A172 (cell line): ENCODE measurements at regions not wholly inside any gene's neighbourhood (a gene's known extent, or its start where the extent isn't known, plus 50 kb on each side); places are given as distances from the start of the nearest gene placed in this dataset.
"Not testable (repeated sequence)": the region's sequence is repeated elsewhere in the genome, so short reads cannot be mapped to it uniquely, and the experiment has no call there.

ENCODE experiments used
- DNase-seq: peaks from one replicate; pipeline ENCODE4 v3.0.0-alpha.2; 2015; ENCODE audit warnings: low spot score

DNA sequence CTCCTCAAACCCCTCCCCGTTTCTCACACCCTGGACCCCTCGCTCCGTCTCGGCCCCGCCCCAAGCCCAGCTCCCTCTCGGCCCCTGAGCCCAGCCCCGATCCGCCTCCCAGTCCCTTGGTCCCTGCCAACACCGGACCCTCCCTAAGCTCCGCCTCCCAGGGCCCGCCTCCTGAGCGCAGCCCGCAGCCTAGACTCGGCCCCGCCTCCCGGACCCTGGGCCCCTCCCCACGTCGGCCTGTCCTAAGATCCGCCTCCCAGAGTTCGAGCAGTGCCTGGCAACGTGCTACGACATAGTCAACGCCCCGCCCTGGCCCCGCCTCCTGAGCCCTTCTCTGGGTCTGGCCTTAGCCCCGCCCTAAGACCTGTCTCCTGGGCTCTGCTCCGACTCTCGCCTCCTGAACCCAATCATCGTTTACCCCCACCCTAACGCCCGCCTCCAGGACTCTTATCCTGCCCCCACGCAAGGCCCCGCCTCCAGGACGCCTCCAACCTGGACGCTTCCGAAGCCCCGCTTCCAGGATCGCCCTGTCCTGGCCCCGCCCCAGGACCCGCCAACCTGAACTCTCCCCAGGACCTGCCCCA is 53.1 kb upstream of the ROPN1B start:
- DNase-seq: peak; percentile 99

DNA sequence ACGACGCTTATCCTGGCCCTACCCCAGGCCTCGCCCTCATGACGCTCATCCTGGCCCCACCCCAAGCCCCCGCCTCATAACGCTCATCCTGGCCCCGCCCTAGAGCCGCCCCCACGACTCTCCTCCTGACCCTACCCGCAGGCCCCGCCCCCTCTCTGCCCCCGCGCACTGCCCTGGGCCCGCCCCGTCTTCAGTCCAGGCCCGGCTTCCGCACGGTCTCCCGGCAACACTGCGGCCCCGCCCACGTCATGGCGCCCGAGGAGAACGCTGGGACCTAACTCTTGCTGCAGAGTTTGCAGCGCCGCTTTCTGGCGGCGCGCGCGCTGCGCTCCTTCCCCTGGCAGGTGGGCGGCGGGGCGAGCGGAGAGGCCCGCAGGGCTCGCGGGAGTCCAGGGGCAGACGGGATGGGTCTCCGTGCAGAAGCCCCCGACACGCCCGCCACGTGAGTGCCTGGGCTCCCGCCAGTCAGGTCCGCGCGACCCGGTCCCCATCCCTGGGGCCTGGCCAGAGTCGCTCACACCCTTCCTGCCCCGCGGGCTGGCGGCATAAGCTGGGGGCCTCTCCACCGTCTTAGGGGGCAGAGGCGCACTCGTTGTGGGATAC is 52.5 kb upstream of the ROPN1B start:
- DNase-seq: peak; percentile 93

DNA sequence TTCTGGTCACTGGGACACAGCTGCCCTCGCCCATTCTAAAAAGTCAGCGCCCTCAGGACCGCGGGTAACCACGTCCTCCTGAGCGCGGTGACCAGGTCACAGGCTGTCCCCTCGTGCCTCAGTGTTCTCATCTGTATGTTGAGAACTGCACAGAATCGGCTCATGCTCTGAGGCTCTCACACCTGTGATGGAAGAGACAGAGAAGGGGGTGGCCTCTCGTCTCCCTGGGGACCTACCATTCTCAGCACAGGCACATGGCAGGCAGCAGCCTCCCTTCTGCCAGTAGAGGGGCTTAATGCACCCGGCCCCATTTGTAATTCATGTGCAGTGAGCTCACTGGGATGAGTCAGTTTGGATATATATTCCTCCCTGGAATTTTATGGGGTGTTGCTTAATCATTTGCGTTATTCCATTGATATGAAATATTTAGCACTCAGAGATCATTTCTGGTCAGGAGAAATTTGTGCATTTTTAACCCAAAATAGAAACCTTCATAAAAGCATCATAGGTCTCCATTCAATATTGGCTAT is 51.9 kb upstream of the ROPN1B start:
- peak; percentile 62 for DNase-seq

DNA sequence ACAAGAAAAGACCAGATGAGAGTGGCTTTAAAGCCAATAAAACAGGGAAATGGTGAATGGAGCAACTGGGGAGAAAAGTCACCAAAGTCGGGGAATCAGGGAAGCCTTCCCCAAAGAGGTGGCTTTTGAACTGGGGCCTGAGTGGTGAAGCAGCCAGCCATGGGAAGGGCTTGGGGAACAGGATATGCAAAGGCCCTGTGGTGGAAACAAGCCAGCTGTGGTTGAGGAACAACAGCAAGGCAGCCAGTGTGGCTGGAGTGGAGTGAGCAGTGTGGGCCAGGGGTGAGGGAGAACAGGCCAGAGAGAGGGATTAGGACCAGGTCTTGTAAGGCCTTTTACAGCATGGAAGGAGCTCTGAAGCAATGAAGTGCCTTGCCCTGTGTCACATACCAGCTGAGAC is 51.0 kb upstream of the ROPN1B start:
- not testable (repeated sequence) for DNase-seq

DNA sequence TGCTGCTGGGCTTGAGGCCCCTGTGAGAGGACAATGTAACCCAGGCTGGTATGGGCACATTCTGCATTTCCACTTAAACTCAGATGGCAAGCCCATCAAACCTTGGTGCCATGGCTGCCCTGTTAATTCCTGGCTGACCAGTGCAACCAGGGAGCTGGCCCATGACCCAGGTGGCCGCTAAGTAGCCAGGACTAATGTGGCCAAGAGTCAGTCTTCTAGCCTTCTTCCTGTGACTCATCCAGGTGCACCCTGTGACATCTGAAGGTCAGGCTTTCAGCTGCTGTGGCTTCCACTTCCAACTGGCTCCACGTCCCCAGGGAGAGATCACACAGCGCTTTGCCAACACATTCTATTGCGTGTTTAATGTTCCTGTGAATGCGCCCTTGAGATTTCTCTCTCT is 50.5 kb upstream of the ROPN1B start:
- DNase-seq: peak; percentile 25

DNA sequence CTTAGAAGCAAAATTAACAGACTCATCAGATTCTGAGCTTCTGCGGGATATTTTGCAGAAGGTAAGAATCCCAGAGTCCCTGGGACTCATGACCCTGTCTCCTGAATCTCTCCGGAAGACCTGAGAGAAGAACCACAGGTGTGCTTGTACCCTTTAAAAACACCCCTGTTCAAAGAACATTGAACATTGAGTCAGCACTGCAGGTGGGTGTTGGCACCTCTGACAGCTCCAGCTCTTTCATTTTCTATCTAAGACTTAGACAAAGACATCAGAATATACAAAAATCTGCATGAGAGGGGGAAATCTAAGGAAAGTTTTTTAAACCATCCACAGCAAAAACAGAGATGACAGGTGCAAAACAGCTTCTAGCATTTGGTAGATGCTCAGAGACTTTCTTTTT is 50.1 kb upstream of the ROPN1B start:
- not testable (repeated sequence) for DNase-seq
